SU-DHL-6 (cell line): ENCODE measurements at regions not wholly inside any gene's neighbourhood (a gene's known extent, or its start where the extent isn't known, plus 50 kb on each side); places are given as distances from the start of the nearest gene placed in this dataset.

Experiments
- EZH2phosphoT487 ChIP-seq: fragments of 200-600 bp; sonication (generic), shearing (Covaris generic); conservative IDR thresholded peaks from 2 replicates; pipeline ENCODE4 v1.6.1; 2018; ENCODE audit warnings: mild to moderate bottlenecking, antibody characterized with exemption, low read length, moderate library complexity, mixed read lengths
- TF ChIP-seq, protein P1 (sequence below): fragments of 200-600 bp; sonication (generic); IDR thresholded peaks from one replicate; pipeline ENCODE4 v1.5.1; 2017; ENCODE audit warnings: antibody characterized with exemption, mild to moderate bottlenecking, low read length, moderate library complexity; ENCODE audit not compliant: insufficient read depth, poor library complexity, severe bottlenecking

DNA sequence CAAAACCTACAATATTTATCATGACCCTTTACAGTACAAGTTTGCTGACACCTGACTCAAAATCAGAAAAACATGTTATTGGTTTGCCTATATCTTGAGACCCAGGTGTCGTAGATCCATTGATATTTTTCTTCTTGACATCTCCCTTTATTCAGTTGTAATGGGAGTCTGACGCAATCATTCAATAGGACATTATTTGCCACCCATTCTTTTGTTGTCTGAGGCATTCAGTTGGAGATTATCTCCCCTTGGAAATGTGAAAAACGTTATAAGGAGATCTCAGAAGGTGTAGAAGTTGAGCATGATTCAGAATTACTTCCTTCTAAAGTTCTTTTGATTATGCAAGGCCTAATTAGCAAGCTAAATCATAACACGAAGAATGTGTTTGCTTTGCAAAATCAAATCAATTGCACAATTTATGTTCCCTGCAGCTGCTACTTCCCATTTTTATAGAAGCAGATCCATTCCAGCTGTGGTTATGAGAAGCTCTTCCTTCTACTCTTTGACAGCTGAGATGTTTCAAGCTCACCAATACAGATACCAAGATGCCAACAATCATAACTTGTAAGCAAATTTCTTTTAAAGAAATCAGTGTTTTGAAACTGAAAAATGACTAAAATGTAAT lies 228.2 kb upstream of the SYT1 start:
- TF ChIP-seq, protein P1, sequence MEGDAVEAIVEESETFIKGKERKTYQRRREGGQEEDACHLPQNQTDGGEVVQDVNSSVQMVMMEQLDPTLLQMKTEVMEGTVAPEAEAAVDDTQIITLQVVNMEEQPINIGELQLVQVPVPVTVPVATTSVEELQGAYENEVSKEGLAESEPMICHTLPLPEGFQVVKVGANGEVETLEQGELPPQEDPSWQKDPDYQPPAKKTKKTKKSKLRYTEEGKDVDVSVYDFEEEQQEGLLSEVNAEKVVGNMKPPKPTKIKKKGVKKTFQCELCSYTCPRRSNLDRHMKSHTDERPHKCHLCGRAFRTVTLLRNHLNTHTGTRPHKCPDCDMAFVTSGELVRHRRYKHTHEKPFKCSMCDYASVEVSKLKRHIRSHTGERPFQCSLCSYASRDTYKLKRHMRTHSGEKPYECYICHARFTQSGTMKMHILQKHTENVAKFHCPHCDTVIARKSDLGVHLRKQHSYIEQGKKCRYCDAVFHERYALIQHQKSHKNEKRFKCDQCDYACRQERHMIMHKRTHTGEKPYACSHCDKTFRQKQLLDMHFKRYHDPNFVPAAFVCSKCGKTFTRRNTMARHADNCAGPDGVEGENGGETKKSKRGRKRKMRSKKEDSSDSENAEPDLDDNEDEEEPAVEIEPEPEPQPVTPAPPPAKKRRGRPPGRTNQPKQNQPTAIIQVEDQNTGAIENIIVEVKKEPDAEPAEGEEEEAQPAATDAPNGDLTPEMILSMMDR: no peak
- TF ChIP-seq EZH2phosphoT487: no peak
